Testis (tissue), 2 donors: ENCODE measurements at regions not wholly inside any gene's neighbourhood (a gene's known extent, or its start where the extent isn't known, plus 50 kb on each side); places are given as distances from the start of the nearest gene placed in this dataset.

ENCODE experiments used
- POLR2A ChIP-seq: fragments of 450-650 bp; IDR thresholded peaks from one replicate; pipeline ENCODE4 v1.6.1; 2017; ENCODE audit warnings: antibody characterized with exemption, mild to moderate bottlenecking, moderate library complexity
- TF ChIP-seq, protein P1 (sequence below), 3 experiments: fragments of 450-650 bp in 2 of 3; fragments of 200-600 bp in 1 of 3; sonication (generic) in 1 of 3; IDR thresholded peaks; one replicate each; pipeline ENCODE4 v1.5.1; 2016 to 2019; ENCODE audit warnings: antibody characterized with exemption in 3 of 3, mild to moderate bottlenecking in 2 of 3, moderate library complexity in 1 of 3

DNA sequence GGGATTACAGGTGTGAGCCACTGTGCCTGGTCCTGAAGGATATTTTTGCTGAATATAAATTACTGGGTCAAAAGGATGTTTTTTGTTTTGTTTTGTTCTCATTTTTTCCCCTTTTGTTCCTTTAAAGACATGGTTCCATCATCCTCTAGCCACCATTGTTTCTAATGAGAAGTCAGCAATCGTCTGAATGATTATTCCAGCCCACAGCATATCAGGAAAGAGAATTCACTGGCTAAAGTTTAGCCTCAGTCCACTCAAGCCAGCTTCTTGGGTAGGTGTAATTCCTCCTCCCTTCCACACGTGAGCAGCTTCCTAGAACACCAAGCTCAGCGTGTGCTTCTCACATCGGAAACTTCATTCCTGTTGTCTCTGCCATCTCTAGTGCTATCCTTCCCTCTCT is 112.8 kb upstream of the INSIG1 start:
- TF ChIP-seq, protein P1, sequence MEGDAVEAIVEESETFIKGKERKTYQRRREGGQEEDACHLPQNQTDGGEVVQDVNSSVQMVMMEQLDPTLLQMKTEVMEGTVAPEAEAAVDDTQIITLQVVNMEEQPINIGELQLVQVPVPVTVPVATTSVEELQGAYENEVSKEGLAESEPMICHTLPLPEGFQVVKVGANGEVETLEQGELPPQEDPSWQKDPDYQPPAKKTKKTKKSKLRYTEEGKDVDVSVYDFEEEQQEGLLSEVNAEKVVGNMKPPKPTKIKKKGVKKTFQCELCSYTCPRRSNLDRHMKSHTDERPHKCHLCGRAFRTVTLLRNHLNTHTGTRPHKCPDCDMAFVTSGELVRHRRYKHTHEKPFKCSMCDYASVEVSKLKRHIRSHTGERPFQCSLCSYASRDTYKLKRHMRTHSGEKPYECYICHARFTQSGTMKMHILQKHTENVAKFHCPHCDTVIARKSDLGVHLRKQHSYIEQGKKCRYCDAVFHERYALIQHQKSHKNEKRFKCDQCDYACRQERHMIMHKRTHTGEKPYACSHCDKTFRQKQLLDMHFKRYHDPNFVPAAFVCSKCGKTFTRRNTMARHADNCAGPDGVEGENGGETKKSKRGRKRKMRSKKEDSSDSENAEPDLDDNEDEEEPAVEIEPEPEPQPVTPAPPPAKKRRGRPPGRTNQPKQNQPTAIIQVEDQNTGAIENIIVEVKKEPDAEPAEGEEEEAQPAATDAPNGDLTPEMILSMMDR (IDR thresholded peaks at IDR 0.05): no peak
- no peak for TF ChIP-seq POLR2A
